ENCODE measurements at regions not wholly inside any gene's neighbourhood (a gene's known extent, or its start where the extent isn't known, plus 50 kb on each side); places are given as distances from the start of the nearest gene placed in this dataset.

- H3K4me1 ChIP-seq = no peaks in the 10 kb centered on the region
- ChIA-PET POLR2A (no interaction called here), CTCF (no interaction called here)
- no peak overlapping the region for H3K4me2 ChIP-seq
- TF ChIP-seq CEBPB (IDR thresholded peaks at IDR 0.05) = no peak
- H3K9me3 ChIP-seq = no peaks in the 10 kb centered on the region
- 15% methylated on average over 4 of the region's 4 CpGs for WGBS (ENCODE audit: missing lambda C conversion rate)
- no peak overlapping the region for H3K4me3 ChIP-seq
- FAIRE-seq (no peak), DNase-seq (ENCODE audit: low read depth in 1 of 2, low spot score in 1 of 2) (no peak), ATAC-seq (no peak)
- H3K27ac ChIP-seq = no peak overlapping the region
Observed at GRCh38 chr13:71242201-71242600, 624.8 kb downstream of the DACH1 start.

- ATAC-seq (no peak), FAIRE-seq (no peak), DNase-seq (ENCODE audit: low read depth in 1 of 2, low spot score in 1 of 2) (no peak)
- H3K27ac ChIP-seq = no peak overlapping the region
- H3K4me1 ChIP-seq = no peaks in the 10 kb centered on the region
- no peak overlapping the region for H3K4me2 ChIP-seq
- 21% methylated on average over 1 of the region's 1 CpG for WGBS (ENCODE audit: missing lambda C conversion rate)
- ChIA-PET POLR2A (no interaction called here), CTCF (no interaction called here)
- no peaks in the 10 kb centered on the region for H3K9me3 ChIP-seq
- TF ChIP-seq HES2 (IDR thresholded peaks at IDR 0.05) = no peak
- no peak for TF ChIP-seq KDM5A (IDR thresholded peaks at IDR 0.05)
- no peak for TF ChIP-seq EHF (CRISPR knock-in tag; IDR thresholded peaks at IDR 0.05)
- TF ChIP-seq CHD4 (IDR thresholded peaks at IDR 0.05; ENCODE audit: borderline replicate concordance) = no peak
- TF ChIP-seq, protein P1, sequence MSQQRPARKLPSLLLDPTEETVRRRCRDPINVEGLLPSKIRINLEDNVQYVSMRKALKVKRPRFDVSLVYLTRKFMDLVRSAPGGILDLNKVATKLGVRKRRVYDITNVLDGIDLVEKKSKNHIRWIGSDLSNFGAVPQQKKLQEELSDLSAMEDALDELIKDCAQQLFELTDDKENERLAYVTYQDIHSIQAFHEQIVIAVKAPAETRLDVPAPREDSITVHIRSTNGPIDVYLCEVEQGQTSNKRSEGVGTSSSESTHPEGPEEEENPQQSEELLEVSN (IDR thresholded peaks at IDR 0.05; ENCODE audit: borderline replicate concordance, low read depth) = no peak
- TF ChIP-seq RFX5 (IDR thresholded peaks at IDR 0.05) = no peak
- TF ChIP-seq SREBF2 (IDR thresholded peaks at IDR 0.05) = no peak
- TF ChIP-seq, protein P2, sequence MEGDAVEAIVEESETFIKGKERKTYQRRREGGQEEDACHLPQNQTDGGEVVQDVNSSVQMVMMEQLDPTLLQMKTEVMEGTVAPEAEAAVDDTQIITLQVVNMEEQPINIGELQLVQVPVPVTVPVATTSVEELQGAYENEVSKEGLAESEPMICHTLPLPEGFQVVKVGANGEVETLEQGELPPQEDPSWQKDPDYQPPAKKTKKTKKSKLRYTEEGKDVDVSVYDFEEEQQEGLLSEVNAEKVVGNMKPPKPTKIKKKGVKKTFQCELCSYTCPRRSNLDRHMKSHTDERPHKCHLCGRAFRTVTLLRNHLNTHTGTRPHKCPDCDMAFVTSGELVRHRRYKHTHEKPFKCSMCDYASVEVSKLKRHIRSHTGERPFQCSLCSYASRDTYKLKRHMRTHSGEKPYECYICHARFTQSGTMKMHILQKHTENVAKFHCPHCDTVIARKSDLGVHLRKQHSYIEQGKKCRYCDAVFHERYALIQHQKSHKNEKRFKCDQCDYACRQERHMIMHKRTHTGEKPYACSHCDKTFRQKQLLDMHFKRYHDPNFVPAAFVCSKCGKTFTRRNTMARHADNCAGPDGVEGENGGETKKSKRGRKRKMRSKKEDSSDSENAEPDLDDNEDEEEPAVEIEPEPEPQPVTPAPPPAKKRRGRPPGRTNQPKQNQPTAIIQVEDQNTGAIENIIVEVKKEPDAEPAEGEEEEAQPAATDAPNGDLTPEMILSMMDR (IDR thresholded peaks at IDR 0.05) = no peak
- TF ChIP-seq, protein P3, sequence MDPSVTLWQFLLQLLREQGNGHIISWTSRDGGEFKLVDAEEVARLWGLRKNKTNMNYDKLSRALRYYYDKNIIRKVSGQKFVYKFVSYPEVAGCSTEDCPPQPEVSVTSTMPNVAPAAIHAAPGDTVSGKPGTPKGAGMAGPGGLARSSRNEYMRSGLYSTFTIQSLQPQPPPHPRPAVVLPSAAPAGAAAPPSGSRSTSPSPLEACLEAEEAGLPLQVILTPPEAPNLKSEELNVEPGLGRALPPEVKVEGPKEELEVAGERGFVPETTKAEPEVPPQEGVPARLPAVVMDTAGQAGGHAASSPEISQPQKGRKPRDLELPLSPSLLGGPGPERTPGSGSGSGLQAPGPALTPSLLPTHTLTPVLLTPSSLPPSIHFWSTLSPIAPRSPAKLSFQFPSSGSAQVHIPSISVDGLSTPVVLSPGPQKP (IDR thresholded peaks at IDR 0.05; ENCODE audit: low read depth, low read length) = no peak
- TF ChIP-seq EHMT2 (IDR thresholded peaks at IDR 0.05; ENCODE audit: low read depth) = no peak
- no peak for TF ChIP-seq ESRRA (IDR thresholded peaks at IDR 0.05; ENCODE audit: borderline replicate concordance, low read length)
- no peak for TF ChIP-seq USF2 (IDR thresholded peaks at IDR 0.05)
- TF ChIP-seq MAFK (IDR thresholded peaks at IDR 0.05; ENCODE audit: partially characterized antibody) = no peak
- TF ChIP-seq RCOR1 (IDR thresholded peaks at IDR 0.05; ENCODE audit: low read depth, low read length) = no peak
- TF ChIP-seq NPAS2 (CRISPR knock-in tag; IDR thresholded peaks at IDR 0.05; ENCODE audit: borderline replicate concordance) = no peak
- no peak for TF ChIP-seq RAD21 (conservative IDR thresholded peaks at IDR 0.05 in 1 of 2, IDR thresholded peaks at IDR 0.05 in 1 of 2)
- TF ChIP-seq KDM1A (IDR thresholded peaks at IDR 0.05; ENCODE audit: low read depth) = no peak
- no peak for TF ChIP-seq HOXB13 (CRISPR knock-in tag; IDR thresholded peaks at IDR 0.05; ENCODE audit: low read depth)
- no peak overlapping the region for H3K4me3 ChIP-seq
Observed at GRCh38 chr13:71240911-71241310, 626.1 kb downstream of the DACH1 start.

- CTCF ChIA-PET = no interaction called here
- FAIRE-seq = no peak
- DNase-seq (ENCODE audit: low read depth in 1 of 2, low spot score in 1 of 2) = no peak
- no peak overlapping the region for H3K27ac ChIP-seq
- ATAC-seq = no peak
- no peak overlapping the region for H3K4me3 ChIP-seq
- no peaks in the 10 kb centered on the region for H3K4me1 ChIP-seq
- H3K9me3 ChIP-seq = no peaks in the 10 kb centered on the region
- TF ChIP-seq SMC3 (IDR thresholded peaks at IDR 0.05) (no peak), MAFK (IDR thresholded peaks at IDR 0.05; ENCODE audit: partially characterized antibody) (no peak), MYC (IDR thresholded peaks at IDR 0.05; ENCODE audit: borderline replicate concordance, low read length) (no peak), RCOR1 (IDR thresholded peaks at IDR 0.05; ENCODE audit: low read depth, low read length) (no peak), NR3C1 (IDR thresholded peaks at IDR 0.05) (no peak), EHMT2 (IDR thresholded peaks at IDR 0.05; ENCODE audit: low read depth) (no peak), CHD2 (IDR thresholded peaks at IDR 0.05; ENCODE audit: low read length, partially characterized antibody) (no peak)
- TF ChIP-seq, protein P4, sequence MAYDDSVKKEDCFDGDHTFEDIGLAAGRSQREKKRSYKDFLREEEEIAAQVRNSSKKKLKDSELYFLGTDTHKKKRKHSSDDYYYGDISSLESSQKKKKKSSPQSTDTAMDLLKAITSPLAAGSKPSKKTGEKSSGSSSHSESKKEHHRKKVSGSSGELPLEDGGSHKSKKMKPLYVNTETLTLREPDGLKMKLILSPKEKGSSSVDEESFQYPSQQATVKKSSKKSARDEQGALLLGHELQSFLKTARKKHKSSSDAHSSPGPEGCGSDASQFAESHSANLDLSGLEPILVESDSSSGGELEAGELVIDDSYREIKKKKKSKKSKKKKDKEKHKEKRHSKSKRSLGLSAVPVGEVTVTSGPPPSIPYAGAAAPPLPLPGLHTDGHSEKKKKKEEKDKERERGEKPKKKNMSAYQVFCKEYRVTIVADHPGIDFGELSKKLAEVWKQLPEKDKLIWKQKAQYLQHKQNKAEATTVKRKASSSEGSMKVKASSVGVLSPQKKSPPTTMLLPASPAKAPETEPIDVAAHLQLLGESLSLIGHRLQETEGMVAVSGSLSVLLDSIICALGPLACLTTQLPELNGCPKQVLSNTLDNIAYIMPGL (CRISPR knock-in tag; IDR thresholded peaks at IDR 0.05; ENCODE audit: borderline replicate concordance) = no peak
- TF ChIP-seq, protein P5, sequence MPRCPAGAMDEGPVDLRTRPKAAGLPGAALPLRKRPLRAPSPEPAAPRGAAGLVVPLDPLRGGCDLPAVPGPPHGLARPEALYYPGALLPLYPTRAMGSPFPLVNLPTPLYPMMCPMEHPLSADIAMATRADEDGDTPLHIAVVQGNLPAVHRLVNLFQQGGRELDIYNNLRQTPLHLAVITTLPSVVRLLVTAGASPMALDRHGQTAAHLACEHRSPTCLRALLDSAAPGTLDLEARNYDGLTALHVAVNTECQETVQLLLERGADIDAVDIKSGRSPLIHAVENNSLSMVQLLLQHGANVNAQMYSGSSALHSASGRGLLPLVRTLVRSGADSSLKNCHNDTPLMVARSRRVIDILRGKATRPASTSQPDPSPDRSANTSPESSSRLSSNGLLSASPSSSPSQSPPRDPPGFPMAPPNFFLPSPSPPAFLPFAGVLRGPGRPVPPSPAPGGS (IDR thresholded peaks at IDR 0.05) = no peak
- 34% methylated on average over 3 of the region's 3 CpGs for WGBS (ENCODE audit: missing lambda C conversion rate)
- POLR2A ChIA-PET = no interaction called here
- no peak overlapping the region for H3K4me2 ChIP-seq
Observed at GRCh38 chr13:71237332-71237731, 629.7 kb downstream of the DACH1 start.
